HG02884 (cell line): ENCODE measurements at regions not wholly inside any gene's neighbourhood (a gene's known extent, or its start where the extent isn't known, plus 50 kb on each side); places are given as distances from the start of the nearest gene placed in this dataset.
"Not testable (repeated sequence)": the region's sequence is repeated elsewhere in the genome, so short reads cannot be mapped to it uniquely, and the experiment has no call there.

Source experiments
- ATAC-seq: cut with Tn5 transposase; IDR thresholded peaks from one replicate; pipeline ENCODE4 v1.9.1; 2021; ENCODE audit warnings: mild to moderate bottlenecking, moderate library complexity; ENCODE audit not compliant: unreplicated experiment

DNA sequence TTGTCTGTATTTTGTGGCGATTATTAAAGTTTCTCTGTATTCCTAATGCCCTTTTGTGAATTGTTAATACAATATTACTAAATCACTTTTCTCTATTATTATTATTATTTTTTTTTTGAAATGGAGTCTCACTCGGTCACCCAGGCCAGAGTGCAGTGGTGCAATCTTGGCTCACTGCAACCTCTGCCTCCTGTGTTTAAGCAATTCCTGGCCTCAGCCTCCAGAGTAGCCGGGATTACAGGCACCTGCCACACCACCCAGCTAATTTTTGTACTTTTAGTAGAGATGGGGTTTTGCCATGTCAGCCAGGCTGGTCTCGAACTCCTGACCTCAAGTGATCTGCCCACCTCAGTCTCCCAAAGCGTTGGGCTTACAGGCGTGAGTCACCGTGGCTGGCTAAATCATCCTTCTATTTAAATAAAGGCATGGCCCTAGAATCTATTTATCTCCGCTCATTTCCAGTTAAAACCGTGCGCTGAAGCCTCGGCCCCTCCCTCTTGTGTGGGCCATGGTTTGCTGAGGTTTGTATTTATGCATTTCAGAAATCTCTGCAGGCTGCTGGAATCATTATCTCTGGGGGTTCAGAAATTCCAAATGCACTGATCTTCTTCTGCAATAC lies 1136.4 kb upstream of the TMEM132C start:
- no peak for ATAC-seq

GRCh38 chr12:127133675-127134335 lies 1133.2 kb upstream of the TMEM132C start:
- ATAC-seq: no peak

GRCh38 chr12:127140864-127141484 lies 1126.0 kb upstream of the TMEM132C start:
- not testable (repeated sequence) for ATAC-seq

DNA sequence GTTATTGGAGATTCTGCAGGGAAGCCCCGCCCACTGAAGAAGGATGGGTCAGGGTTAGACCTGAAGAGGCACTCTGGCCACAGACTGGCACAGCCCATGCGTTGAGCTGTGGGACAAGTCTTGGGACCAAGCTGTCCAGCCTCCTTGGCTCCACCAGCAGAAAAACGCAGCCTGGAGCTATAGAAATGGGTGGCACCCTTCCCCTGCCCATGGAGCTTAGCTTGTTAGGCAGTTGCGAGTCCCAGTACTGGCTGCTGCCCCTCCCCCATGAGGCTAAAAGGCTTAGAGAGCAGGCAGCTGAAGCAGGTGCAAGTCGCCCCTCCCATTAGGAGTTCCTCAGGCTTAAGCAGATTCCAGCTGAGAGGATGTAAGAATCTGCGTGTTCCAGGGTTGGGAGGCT lies 1124.0 kb upstream of the TMEM132C start:
- no peak for ATAC-seq

- no peak for ATAC-seq
Measured at GRCh38 chr12:127144770-127145169, 1122.2 kb upstream of the TMEM132C start.

- ATAC-seq: no peak
Measured at GRCh38 chr12:127145241-127145928, 1121.6 kb upstream of the TMEM132C start.

- ATAC-seq: no peak
Measured at GRCh38 chr12:127145929-127146789, 1120.8 kb upstream of the TMEM132C start.

DNA sequence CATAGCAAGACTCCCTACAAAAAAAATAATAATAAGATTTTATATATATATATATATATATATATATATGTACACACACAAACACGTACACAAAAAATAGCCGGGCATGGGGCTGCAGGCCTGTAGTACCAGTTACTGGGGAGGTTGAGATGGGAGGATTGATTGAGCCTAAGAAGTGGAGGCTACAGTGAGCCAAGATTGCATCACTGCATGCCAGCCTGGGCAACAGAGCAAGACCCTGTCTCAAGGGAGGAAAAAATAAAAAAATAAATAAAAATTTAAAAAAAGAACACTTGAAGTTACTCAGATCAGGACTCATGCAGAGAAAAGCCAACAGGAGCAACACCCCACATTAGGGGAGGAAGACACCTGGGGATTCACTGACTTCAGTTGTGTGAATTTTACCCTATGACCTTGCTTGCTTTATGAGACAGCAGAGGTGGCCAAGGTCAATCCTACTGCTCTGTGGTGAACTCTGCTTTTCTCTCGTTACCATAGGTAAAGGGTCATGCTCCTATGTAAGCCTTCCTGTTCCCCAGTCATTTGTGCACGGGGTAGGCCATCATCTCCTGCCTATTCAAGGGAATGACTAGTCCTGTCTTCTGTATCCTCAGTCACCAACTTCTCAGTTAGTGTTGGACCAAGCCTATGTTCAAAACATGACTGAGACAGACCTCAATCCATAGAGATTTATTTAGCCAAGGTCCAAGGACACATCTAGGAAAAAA lies 1119.8 kb upstream of the TMEM132C start:
- ATAC-seq: no peak

DNA sequence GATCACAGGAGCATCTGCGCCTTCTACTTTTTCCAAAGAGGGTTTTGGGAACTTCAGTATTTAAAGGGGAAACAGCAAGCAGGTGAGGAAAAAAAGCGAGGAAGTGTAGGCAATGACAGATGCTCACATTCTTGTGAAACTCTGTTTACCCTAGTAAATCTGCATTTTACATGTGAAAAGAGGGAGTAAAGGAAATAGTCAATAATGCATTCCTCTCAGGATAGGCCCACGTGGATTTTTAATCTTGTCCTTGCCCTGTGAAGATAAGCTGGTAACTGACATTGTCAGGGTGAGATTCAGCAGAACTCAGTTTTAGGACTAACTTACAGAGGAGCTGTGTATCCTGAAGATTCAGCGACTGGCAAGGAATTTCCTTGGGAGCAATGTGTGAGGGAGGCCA lies 1119.2 kb upstream of the TMEM132C start:
- ATAC-seq: no peak

- ATAC-seq: no peak
Measured at GRCh38 chr12:127148318-127148717, 1118.7 kb upstream of the TMEM132C start.

DNA sequence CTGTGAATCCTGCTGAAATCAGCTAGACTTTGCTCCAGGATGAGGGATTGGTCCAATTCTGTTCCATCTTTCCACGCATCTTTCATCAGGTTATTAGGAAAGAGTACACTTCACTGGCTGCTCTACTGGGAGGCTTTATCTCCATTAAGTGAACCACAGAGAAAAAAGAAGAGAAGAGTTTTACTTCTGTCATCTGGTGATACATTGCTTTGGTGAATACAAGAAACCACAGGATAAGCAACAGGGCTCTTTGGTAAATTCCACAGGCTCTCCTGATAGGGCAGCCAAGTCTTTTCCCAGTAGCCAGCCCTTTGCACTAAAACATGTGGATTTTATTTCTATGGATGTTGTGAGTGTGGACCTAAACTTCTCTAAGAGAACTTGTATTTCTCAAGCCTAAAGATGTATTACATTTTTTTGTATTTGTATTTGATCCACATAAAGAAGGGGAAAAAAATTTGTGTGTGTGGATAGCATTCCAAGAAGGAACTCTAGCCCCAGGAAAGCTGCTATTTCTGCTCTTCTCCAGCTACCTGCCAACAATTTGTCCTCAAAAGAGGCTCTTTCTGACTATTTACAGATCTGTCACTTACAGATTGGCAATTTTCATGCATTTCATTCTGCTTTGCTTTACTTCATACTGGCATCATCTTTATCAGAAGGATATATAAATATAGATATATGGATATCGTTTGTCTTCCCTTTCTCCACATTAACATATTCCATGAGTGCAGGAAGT lies 1117.6 kb upstream of the TMEM132C start:
- no peak for ATAC-seq

GRCh38 chr12:127150028-127150427 lies 1116.9 kb upstream of the TMEM132C start:
- ATAC-seq: no peak

DNA sequence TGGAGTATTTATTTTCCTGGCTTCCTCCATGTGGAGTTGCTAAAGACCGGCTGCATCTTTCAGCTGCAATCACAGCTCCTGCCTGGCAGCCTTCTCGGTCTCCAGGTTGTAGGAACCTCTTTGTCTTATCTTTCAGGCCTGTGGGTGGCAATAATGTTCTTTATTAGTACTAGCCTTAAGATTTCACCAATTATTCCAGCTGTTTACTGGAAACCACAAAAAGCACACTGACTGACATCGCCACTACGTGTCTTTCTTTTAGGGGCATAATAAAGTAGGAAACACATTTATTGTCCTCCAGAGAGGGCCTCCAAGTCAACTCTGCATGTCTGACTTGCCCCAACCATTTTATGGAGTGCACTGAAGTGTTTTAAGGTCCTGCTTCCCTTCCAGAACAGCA lies 1116.5 kb upstream of the TMEM132C start:
- ATAC-seq: no peak

- no peak for ATAC-seq
Measured at GRCh38 chr12:127150956-127151355, 1116.0 kb upstream of the TMEM132C start.

DNA sequence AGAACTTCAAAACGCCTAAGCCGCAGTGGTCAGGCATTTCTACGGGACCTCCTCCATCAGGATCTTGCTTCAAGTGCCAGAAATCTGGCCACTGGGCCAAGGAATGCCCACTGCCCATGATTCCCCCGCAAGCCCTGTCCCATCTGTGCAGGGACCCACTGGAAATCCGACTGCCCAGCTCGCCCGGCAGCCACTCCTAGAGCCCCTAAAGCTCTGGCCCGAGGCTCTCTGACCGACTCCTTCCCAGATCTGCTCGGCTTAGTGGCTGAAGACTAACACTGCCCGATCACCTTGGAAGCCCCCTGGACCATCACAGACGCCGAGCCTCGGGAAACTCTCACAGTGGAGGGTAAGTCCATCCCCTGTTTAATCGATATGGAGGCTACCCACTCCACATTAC lies 1113.0 kb upstream of the TMEM132C start:
- no peak for ATAC-seq

- ATAC-seq: not testable (repeated sequence)
Measured at GRCh38 chr12:127154830-127155229, 1112.1 kb upstream of the TMEM132C start.

DNA sequence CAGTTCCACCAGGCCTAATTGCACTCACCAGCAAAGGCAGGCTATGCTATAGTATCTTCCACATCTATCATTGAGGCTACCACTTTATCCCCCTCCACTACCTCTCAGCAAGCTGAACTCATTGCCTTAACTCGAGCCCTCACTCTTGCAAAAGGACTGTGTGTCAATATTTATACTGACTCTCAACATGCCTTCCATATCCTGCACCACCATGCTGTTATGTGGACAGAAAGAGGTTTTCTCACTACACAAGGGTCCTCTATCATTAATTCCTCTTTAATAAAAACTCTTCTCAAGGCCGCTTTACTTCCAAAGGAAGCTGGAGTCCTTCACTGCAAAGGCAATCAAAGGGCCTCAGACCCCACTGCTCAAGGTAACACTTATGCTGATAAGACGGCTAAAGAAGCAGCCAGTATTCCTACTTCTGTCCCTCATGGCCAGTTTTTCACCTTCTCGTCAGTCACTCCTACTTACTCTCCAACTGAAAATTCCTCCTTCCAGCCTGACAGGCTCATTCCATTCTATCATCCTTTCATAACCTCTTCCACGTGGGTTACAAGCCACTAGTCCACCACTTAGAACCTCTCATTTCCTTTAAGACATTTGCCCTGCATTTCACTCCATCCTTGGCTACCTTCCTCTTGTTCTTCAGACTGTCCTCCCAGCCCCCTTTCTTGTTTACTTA lies 1110.9 kb upstream of the TMEM132C start:
- not testable (repeated sequence) for ATAC-seq

GRCh38 chr12:127157501-127158366 lies 1109.2 kb upstream of the TMEM132C start:
- not testable (repeated sequence) for ATAC-seq
